KMS-11 (cell line): ENCODE measurements at regions not wholly inside any gene's neighbourhood (a gene's known extent, or its start where the extent isn't known, plus 50 kb on each side); places are given as distances from the start of the nearest gene placed in this dataset.

Experiments
- H2AFZ ChIP-seq: fragments of 200-600 bp; sonication (generic); 2 replicates; pipeline ENCODE4 v1.6.1; 2016; ENCODE audit warnings: antibody characterized with exemption, mixed run types, low read depth
- H3K27ac ChIP-seq: fragments of 200-600 bp; sonication (generic); 2 replicates; pipeline ENCODE4 v1.6.1; 2016; ENCODE audit warnings: mild to moderate bottlenecking, mixed run types
- H3K27me3 ChIP-seq: fragments of 200-600 bp; sonication (generic); 2 replicates; pipeline ENCODE4 v1.6.1; 2017; ENCODE audit warnings: mild to moderate bottlenecking, low read depth, mixed run types, moderate library complexity; ENCODE audit not compliant: insufficient read depth
- H3K36me3 ChIP-seq: fragments of 200-600 bp; sonication (generic); 2 replicates; pipeline ENCODE4 v1.6.1; 2017; ENCODE audit warnings: mild to moderate bottlenecking, mixed run types; ENCODE audit not compliant: insufficient read depth
- H3K4me1 ChIP-seq: fragments of 200-600 bp; sonication (generic); 2 replicates; pipeline ENCODE4 v1.6.1; 2016; ENCODE audit warnings: mild to moderate bottlenecking, low read depth, mixed run types; ENCODE audit not compliant: poor library complexity, severe bottlenecking
- H3K4me2 ChIP-seq: fragments of 200-600 bp; sonication (generic); 2 replicates; pipeline ENCODE4 v1.7.0; 2016; ENCODE audit warnings: mild to moderate bottlenecking, mixed run types
- H3K4me3 ChIP-seq: fragments of 200-600 bp; sonication (generic); IDR thresholded peaks from 2 replicates; pipeline ENCODE4 v1.6.1; 2017; ENCODE audit warnings: low read depth, low read length, mixed read lengths; ENCODE audit not compliant: insufficient read depth
- H3K79me2 ChIP-seq: fragments of 200-600 bp; sonication (generic); 2 replicates; pipeline ENCODE4 v1.6.1; 2016; ENCODE audit warnings: low read depth, mixed run types; ENCODE audit not compliant: insufficient read depth
- H3K9ac ChIP-seq: fragments of 200-600 bp; sonication (generic); 2 replicates; pipeline ENCODE4 v1.6.1; 2016; ENCODE audit warnings: mild to moderate bottlenecking, mixed run types
- H4K20me1 ChIP-seq: fragments of 200-600 bp; sonication (generic); 2 replicates; pipeline ENCODE4 v1.6.1; 2016; ENCODE audit warnings: mild to moderate bottlenecking, mixed run types; ENCODE audit not compliant: insufficient read depth
- CTCF ChIP-seq: fragments of 200-600 bp; sonication (generic); conservative IDR thresholded peaks from 2 replicates; pipeline ENCODE4 v1.6.1; 2017; ENCODE audit warnings: low read depth, mild to moderate bottlenecking, antibody characterized with exemption, low read length, moderate library complexity, mixed read lengths

GRCh38 chr1:204812842-204813241 is 57.8 kb upstream of the NFASC start:
- Histone ChIP-seq H3K4me3 (no peak overlapping the region), H3K27me3 (no peaks in the 10 kb centered on the region), H3K79me2 (no peaks in the 10 kb centered on the region), H3K4me2 (no peak overlapping the region), H3K27ac (no peak overlapping the region), H3K36me3 (no peaks in the 10 kb centered on the region), H2AFZ (no peak overlapping the region), H3K4me1 (peaks cover 1% of the 10 kb centered on the region), H3K9ac (no peak overlapping the region), H4K20me1 (no peaks in the 10 kb centered on the region)
- no peak for TF ChIP-seq CTCF

GRCh38 chr1:204813522-204813921 is 57.1 kb upstream of the NFASC start:
- no peak overlapping the region for H3K4me2 ChIP-seq
- no peak for TF ChIP-seq CTCF
- no peaks in the 10 kb centered on the region for H4K20me1 ChIP-seq
- H3K4me3 ChIP-seq = no peak overlapping the region
- no peak overlapping the region for H2AFZ ChIP-seq
- no peak overlapping the region for H3K27ac ChIP-seq
- no peaks in the 10 kb centered on the region for H3K79me2 ChIP-seq
- H3K4me1 ChIP-seq = no peaks in the 10 kb centered on the region
- H3K9ac ChIP-seq = no peak overlapping the region
- H3K27me3 ChIP-seq = no peaks in the 10 kb centered on the region
- no peaks in the 10 kb centered on the region for H3K36me3 ChIP-seq

GRCh38 chr1:204814166-204814884 is 56.3 kb upstream of the NFASC start:
- H3K4me2 ChIP-seq = no peak overlapping the region
- H3K36me3 ChIP-seq = no peaks in the 10 kb centered on the region
- no peaks in the 10 kb centered on the region for H3K79me2 ChIP-seq
- H3K9ac ChIP-seq = no peak overlapping the region
- H3K27me3 ChIP-seq = no peaks in the 10 kb centered on the region
- no peaks in the 10 kb centered on the region for H3K4me1 ChIP-seq
- no peak overlapping the region for H3K4me3 ChIP-seq
- no peak overlapping the region for H3K27ac ChIP-seq
- TF ChIP-seq CTCF = no peak
- H4K20me1 ChIP-seq = no peaks in the 10 kb centered on the region
- no peak overlapping the region for H2AFZ ChIP-seq

- TF ChIP-seq CTCF = no peak
- Histone ChIP-seq H3K36me3 (no peaks in the 10 kb centered on the region), H3K27ac (no peak overlapping the region), H3K9ac (no peak overlapping the region), H3K79me2 (no peaks in the 10 kb centered on the region), H4K20me1 (no peaks in the 10 kb centered on the region), H3K27me3 (no peaks in the 10 kb centered on the region), H2AFZ (no peak overlapping the region), H3K4me2 (no peak overlapping the region), H3K4me1 (no peaks in the 10 kb centered on the region), H3K4me3 (no peak overlapping the region)
Measured at GRCh38 chr1:204817341-204817740, 53.3 kb upstream of the NFASC start.
